GM04504 (cell line): ENCODE measurements at regions not wholly inside any gene's neighbourhood (a gene's known extent, or its start where the extent isn't known, plus 50 kb on each side); places are given as distances from the start of the nearest gene placed in this dataset.
A peak's percentile ranks its signal among the peaks of the same experiment; 100 is the strongest.
"Not testable (repeated sequence)": the region's sequence is repeated elsewhere in the genome, so short reads cannot be mapped to it uniquely, and the experiment has no call there.

Experiments
- DNase-seq: peaks from one replicate; pipeline ENCODE4 v3.0.0-alpha.2; 2012; ENCODE audit warnings: low read depth

DNA sequence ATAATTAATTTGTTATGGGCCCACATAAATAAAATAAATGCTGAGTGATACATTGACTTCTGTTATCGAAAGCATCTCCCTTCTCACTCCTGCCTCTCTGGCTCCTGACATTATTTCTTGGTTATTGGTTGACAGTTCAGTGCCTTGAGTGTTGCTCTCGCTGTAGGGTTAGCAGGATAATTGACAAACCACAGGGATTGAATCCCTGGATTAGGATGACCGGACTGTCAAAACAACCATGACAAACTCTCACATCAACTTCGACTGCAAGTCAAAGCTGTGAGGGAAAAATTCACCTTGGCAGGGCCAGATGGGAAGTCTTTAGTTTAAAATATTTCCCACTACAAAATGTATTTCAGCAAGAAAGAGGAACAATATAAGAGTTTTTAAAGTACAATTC is 245.4 kb upstream of the TFAP2D start:
- no peak for DNase-seq

DNA sequence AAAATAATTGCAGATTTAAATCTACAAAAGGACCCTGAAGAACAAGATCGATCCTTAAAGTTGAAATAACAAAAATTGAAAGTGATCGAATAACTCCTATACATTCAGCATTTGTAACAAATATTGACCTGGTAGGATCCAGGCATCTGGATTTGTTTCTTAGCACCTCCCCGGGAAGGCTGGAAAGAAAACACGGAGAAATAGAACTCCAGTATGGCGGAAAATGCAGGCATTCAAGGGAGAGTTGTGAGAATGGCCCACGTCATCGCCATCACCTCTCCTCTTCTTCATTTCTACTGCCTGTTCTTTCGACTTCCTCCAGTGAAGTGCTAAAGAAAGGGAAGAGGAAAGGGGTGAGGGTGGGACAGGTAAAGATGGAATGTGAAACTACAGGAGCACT is 242.3 kb upstream of the TFAP2D start:
- no peak for DNase-seq

DNA sequence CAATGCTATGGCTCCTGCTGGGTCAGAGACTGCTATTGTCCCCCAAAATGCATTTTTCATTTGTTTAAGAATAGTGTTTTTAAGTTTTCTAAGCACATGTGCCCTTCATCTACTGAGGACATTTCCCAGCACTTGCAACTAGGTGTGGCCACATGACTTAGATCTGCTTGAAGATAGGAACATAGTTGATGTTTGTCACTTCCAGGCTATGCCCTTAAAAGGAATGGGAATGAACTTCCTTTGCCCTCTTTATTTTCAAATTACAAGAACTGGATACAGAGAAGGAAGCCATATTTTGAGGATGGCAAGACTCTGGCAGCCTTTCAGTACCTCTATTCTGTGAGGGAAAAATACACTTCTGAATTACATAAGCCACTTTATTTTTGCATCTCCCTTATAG is 203.0 kb upstream of the TFAP2D start:
- no peak for DNase-seq

DNA sequence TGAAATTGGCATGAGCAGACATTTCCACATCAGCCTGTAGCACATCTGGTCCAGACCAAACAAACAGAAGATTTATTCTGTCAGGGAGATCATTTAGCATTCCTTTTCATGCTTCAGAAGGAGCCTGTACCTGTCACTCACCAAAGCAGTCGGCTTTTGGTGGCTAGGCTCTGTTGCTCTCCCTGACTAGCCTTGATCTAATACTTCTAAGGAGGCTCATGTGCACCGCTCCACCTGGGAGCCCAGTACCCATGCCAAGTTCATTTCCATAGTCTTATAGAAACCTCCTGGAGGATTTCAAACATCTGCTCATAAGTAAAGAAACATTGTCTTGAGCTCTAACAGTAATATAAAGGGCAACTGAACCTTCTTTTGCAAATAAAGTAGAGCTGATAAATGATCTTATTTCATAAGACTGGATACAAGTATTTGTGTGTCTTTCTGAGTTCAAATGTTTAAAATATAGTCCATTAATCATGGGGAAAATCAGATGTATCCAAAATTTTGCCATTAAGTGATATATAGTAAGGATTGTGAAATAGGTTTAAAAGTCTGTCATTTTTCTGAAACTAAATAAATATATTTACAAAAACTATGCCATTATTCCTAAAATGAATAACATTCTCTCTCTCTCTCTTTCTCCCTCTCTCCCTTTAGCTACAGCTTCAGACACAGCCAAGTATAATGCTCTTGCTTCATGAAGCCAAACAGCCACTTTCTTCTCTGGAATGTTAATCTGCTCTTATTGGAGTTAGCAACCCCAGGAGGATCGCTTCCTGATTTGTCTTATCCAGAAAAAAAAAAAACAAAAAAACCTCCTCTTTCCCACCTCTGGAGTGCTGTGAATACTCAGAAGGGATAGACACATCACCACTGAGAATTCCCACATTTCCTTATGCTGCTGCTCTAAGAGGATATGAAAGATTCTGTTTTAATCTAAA is 192.7 kb upstream of the TFAP2D start:
- no peak for DNase-seq

DNA sequence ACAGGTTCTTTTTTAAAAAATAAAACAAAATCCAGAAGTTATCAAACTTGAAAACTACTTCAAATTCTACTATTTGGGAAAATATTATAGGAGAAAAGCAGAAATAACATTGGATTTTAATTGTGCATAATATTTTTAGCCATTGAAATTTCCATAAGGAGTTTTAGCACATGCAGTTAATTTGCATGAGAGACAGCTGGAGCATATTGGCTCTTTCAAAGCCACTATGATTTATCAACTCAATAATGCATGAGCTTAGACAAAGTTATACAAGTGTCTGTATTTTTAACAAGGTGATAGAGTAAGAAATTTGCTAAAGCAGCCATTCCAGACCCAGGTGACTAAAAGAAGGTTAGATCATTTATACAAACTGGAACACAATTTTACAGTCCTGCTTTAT is 189.0 kb upstream of the TFAP2D start:
- no peak for DNase-seq

DNA sequence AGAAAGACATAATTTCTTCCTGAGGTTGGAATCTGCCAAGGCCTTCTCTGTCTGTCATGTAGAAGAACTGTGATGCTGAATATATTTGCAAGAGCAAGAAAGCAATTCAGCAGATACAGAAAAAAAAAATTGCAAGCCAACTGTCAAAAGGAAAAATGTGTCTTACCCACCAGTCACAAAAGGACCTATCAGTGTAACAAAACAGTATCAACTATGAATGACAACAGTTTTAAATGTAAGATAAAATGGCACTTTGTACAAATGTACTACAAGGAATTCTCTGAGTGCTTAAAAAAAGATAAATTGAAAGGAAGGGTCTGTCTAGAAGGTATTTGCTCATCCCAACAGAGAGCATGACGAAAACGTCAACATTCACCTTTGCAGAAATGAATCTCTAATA is 185.3 kb upstream of the TFAP2D start:
- no peak for DNase-seq

DNA sequence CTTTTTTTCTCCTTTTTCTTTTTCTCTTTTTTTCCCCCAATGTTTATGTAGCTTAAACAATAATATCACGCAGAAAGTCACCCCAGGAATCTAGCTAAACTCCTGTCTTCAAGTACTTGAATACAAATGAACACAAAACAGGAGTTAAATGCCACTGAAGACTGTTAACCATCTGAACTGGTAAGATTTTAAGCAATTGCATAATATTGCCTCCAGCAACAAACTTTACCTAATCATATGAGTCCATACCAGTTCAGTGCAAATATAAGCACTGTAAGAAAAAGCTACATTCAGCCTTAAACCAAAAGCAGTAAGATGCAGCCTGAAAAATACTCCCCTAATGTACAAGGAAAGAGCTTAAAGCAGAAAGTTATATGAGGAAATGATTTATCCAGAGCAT is 173.9 kb upstream of the TFAP2D start:
- DNase-seq: no peak

DNA sequence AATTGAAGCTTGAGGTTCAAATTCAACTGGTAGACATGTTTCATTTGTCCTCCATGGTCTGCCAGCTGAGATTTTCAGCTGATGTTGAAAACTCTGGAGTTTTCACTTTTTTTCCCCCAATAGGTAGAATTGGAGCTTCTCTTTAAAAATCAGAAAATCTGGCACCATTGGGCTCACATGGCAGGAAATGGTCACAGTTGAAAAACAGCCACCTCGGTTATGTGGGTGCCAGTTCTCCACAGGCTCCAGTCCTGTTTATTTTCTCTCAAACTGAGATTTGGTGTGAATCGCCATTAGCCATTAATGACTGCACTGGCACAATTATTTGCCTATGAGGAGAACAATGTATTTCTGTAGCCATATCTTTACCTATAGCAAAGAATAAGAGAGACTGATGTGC is 171.4 kb upstream of the TFAP2D start:
- DNase-seq: no peak

DNA sequence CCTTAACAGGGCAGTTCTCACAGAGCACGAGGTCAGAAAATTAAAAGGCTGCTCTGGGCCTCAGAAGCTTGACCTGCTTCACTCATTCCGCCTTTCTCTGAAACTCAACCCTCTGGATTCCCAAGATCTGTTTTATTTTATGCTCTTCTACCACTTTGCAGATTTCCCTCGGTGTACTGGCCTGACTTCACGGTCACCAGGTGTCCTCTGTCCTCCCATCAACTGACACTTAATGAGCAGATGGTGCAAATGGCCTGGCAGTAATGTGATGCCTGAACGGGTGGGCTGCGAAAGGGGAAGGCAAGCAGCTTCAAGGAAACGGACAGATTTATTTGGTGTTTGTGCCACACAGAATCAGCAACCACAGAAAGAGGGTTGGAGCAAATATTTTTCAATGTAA is 169.7 kb upstream of the TFAP2D start:
- DNase-seq: no peak

DNA sequence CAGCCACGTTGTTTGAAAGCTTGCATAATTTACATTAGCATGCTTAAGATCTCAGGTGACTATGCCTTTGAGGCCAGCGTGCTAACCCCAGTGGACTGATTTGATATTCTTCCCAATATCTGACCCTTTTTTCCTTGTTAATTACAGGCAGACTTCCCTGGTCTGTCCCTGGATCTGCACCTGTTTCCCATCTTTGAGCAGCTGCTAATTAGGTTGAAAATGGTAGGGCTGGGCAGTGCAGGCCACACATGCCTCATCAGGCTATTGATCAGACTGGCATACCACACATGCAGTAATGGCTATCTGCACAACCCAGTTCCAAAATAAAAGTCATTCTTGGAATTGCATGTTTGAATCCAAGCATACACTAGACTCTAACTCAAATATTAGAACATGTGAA is 164.3 kb upstream of the TFAP2D start:
- DNase-seq: no peak

DNA sequence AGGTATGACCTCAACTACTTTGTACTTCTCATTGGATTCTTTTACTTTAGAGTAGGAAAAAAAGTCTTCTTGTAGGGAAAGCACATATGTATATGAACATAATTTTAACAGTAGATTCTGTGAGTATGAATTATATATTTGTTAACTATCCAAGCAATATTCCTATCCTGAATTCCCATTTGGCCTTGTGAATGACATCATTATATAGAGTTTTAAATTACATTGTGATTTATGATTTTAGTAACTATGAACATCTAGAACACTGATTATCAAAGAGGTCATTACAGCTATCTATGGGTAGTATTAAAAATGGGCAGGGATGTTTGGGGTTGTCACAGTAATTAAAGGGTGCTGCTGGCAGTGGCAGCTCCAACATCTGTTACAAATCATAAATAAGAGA is 163.9 kb upstream of the TFAP2D start:
- DNase-seq: no peak

DNA sequence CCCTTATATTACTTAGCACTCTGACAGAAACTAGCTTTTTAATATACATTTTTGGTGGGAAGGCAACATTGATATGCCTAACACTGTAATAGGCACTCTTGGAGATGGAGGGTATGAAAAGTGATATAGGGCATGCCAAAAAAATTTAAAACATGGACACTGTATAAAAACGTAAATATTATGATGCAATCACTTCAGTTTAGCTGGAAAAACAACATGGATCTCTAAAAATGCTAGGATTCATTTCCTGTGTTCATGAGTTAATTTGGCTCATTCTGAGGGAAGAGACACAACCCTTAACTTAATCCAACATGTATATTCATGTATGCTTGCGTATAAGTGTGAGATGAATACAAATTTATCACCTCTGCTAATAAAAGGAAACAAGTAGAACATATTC is 157.3 kb upstream of the TFAP2D start:
- no peak for DNase-seq

DNA sequence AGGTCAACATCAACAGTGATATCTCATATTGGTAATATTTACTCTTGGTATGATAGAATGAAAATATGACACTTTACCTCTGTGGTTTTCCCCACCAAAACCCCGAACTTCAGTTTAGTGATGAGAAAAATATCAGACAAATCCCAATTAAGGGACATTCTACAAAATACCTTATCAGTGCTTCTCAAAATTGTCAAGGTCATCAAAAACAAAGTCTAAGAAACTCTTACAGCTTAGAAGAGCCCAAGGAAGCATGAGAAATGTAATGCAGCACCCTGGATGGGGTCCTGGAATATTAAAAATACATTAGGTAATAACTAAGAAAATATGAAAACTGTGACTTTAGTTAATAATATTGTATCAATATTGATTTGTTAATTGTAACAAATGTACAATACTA is 148.3 kb upstream of the TFAP2D start:
- no peak for DNase-seq

DNA sequence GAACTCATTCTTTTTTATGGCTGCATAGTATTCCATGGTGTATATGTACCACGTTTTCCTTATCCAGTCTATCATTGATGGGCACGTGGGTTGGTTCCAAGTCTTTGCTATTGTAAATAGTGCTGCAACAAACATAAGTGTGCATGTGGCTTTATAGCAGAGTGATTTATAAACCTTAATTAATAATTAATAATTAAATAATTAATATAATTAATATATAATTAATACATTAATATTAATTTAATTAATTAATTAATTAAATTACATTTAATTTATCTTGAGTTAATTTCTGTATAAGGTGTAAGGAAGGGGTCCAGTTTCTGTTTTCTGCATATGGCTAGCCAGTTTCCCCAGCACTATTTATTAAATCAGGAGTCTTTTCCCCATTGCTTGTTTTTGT is 142.1 kb upstream of the TFAP2D start:
- DNase-seq: not testable (repeated sequence)

DNA sequence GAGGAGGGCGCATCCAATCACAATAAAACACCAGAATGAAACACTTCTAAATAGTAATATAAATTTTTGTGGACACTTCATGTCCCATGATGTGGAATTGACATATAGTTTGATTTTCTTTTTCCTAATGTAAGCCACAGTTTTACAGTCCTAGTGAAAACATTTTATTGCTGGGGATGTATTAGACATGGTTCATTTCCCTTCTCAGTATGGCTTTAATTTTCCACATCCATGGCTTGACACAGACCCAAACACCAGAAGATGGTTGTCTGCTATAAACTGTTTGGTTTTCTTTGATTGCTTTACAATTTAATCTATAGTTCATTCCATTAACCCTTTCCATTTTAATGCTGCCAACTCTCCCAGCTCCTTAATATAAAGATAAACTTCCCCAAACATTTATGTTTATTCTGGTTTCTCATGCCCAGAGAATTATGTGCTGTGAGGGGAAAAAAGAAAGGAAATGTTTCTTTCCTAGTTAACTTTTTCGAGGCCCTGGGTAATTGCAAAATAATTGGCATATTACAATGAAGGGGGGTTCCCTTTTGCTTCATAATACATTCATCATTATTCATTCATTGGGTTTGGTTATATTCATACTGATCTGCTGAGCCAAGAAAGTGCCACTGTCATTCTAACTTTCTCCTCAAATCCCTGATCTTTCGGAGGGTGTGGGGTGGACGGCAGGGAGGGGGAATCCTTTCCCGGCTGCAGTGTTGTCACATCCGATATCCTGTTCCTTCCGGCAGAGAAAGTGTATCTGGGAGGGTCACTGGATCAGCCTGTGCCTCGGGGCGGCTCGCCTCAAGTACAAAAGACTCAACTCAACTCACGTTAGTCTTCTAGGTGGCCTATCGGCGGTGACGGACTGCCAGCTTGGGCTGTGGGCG is 127.6 kb upstream of the TFAP2D start:
- DNase-seq: no peak

DNA sequence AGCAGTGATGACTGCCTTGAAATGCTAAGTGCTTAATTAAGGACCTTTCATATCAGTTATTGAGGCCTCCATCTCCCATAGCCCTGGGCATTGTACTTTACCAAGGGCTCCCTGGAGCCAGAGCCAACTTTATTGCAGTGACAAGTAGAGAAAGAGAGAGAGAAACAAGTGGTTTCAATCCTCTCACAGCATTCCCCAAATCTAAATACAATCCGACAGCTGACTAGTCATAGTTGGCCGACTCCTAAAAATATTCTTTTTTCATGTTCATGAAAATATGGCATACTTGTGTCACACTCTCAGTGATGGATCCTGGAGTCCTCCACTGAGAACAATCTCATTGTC is 127.0 kb upstream of the TFAP2D start:
- DNase-seq: no peak

DNA sequence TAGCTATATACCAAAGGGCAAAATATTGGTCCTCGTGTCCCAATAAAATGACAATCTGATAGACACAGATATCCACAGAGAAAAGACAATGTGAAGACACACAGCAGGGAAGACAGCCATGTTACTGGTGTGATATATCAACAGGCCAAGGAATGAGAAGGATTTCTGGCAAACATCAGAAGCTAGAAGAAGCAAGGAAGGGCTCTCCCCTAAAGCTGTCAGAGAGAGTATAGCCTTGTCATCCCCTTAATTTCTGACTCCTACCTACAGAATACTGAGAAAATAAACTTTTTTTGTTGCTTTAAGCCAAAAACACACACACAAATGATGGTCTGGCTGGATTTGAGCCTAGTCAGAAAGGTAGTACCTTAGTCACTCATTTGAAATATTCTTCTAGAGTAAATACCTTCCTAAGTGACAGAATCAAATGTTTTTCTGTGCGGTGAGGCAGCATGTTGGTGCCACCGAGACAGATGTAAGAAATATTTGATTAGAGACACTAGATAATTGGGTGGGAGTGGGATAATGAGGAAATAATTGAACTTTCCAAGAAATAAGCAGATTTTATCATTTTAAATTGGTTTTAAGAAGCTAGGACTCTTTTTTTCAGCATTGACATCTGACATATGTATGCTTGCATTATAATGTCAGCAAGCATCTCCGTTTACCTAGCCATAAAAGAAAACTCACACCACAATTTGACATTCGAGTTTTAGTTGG is 123.4 kb upstream of the TFAP2D start:
- no peak for DNase-seq

DNA sequence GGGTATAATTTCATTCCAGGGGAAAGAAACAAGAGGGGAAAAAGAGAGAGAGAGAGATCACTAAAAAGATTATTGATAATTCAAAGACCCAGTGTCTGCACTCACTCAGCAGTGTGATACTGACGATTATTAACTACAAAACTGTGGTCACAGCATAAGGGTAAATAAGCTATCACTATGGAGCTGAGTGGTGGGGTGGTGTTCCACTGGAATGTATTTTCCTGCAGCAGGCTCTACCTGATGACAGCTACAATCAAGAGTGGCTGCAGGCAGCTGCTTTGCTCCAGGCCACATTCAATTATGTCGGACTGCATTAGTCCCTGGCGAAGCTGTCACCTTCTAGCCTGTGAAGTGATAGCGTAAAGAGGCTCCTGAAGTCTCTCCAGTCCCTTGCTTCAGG is 122.2 kb upstream of the TFAP2D start:
- no peak for DNase-seq

DNA sequence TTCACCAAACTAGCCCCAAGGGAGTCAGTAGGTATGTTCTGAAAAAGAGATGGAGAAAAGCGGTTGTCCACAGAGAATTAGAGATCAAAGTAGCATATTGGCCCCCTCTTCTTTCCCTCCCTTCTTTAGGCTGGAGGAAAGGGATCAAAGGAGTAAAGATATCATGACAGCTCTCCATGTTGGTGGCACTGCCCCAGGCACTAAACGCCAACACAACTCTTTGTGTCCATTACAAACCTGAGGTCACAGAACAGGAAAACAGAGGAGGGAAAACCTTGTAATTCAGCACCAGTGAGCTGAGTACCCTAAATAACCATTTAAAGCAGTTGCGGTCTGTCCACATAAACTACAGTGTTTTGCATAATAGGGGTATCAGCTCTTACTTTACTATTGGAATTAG is 113.0 kb upstream of the TFAP2D start:
- DNase-seq: no peak

DNA sequence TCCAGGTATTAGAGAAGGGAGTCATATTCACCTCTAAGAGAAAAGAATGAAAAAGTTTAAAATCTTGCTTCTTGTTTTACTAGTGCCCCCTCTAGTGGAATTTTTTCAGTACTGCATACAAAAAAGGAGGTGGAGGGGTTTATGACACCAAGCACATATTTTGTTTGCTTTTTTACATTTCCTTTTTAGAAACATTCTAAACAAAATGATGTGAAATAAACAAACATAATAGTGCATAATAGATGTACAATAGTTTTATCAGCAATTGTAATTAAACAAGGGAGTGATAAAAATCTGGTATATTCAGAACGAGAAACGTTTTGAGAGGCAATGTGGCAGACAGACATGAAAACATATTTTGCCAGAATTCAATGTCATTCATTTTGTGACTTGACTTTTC is 111.0 kb upstream of the TFAP2D start:
- DNase-seq: peak; percentile 6

DNA sequence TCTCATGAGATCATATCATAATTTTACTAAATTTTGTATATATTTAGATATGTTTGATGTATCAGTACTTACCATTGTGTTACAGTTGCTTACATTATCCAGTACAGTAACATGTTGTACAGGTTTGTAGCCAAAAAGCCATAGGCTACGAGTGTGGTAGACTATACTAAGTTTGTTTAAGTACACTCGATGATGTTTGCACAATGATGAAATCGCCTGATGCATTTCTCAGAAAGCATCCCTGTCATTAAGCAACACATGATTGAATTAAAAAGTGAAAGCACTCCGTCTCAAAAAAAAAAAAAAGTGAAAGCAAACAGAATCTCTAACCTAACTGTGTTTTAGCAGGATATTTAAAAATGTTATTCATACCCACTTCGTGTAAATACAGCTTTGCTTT is 104.9 kb upstream of the TFAP2D start:
- DNase-seq: no peak

DNA sequence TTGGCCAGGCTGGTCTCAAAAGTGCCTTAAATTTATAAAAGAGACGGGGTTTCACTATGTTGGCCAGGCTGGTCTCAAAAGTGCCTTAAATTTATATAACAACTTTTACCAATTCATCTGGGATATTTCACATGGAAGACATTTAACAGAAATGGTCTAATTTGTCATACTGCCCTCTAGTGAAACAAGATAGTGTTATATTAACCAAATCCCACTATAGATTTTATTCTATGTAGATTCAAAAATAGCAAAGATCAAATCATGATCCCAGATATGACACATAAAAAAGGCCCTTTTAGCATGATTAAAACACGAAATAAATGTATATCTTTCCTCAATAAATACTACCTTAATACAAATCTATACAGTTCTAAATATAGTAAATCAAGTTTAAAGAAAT is 102.8 kb upstream of the TFAP2D start:
- no peak for DNase-seq

DNA sequence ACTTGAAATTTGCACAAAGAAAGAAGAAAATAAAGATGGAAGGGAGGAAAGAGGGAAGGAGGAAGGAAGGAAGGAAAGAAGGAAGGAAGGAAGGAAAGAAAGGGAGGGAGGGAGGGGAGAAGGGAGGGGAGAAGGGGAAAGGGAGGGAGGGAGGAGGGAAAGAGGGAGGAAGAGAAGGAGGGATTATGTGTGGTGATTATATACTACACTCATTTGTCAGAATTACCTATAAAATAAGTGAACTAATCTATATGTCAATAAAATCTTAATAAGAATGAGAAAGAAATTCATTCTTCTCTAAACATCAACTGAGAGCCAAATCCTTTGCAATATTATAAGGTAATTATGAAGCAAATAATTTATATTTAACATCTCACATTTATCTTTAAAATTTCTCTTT is 77.9 kb upstream of the TFAP2D start:
- no peak for DNase-seq
